ENCODE measurements at regions not wholly inside any gene's neighbourhood (a gene's known extent, or its start where the extent isn't known, plus 50 kb on each side); places are given as distances from the start of the nearest gene placed in this dataset.

DNA sequence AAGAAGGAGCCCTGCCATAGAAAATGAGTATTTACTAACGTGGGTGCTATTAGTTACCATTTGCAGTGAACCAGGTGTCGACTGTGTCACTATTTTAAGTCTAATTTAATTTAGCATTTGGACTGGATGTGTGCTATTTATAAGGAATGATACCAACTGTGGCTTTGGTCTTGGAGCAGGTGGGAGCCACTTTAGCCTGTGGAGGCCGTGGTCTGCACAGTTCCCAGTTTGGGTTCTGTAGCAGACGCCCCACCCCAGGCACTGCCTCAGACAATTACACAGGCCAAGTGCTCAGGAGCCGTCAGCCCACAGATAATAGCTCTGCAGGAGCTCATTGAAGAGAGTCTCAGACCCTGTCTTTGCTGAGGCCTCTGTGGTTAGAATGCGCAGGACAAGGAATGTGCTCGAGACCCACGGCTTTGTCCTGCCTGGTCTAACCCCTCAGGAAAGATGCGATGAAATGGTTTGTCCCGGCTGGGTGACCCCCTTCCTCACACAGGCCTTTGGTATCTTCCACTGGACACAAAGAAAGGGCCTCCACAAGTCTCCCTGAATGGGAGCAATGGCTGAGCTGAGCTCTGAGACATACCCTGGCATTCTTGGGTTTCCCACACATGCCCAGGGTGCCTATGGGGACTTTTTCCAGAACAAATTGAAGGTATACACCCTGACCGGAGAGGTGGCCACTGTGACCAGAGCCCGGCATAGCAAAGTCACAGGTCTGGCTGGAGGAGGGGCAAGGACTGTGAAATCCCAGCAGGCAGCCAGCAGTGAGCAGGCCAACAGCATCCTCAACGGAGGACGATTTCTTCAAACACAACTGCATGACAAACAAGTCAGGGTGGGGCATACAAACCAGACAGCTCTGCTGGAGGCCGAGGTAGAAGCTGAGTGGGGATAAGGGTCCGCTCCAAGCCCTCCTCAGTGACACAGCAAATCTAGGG lies 251.2 kb downstream of the ARHGAP12 start:
- TF ChIP-seq, protein P1, sequence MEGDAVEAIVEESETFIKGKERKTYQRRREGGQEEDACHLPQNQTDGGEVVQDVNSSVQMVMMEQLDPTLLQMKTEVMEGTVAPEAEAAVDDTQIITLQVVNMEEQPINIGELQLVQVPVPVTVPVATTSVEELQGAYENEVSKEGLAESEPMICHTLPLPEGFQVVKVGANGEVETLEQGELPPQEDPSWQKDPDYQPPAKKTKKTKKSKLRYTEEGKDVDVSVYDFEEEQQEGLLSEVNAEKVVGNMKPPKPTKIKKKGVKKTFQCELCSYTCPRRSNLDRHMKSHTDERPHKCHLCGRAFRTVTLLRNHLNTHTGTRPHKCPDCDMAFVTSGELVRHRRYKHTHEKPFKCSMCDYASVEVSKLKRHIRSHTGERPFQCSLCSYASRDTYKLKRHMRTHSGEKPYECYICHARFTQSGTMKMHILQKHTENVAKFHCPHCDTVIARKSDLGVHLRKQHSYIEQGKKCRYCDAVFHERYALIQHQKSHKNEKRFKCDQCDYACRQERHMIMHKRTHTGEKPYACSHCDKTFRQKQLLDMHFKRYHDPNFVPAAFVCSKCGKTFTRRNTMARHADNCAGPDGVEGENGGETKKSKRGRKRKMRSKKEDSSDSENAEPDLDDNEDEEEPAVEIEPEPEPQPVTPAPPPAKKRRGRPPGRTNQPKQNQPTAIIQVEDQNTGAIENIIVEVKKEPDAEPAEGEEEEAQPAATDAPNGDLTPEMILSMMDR (IDR thresholded peaks at IDR 0.05; ENCODE audit: borderline replicate concordance, extremely low read depth, low read length, poor library complexity, severe bottlenecking): no peak
- no peak for TF ChIP-seq EZH2 (IDR thresholded peaks at IDR 0.05; ENCODE audit: borderline replicate concordance, low read depth, low read length, severe bottlenecking)
